Karpas-422 (cell line): ENCODE measurements at regions not wholly inside any gene's neighbourhood (a gene's known extent, or its start where the extent isn't known, plus 50 kb on each side); places are given as distances from the start of the nearest gene placed in this dataset.

ENCODE experiments used
- DNase-seq: peaks from one replicate; pipeline ENCODE4 v3.0.0-alpha.2; 2015
- H2AFZ ChIP-seq: fragments of 200-600 bp; sonication (generic); 2 replicates; pipeline ENCODE4 v1.6.1; 2014; ENCODE audit warnings: antibody characterized with exemption, low read length, mixed read lengths
- H3K27ac ChIP-seq: fragments of 200-600 bp; sonication (generic); 2 replicates; pipeline ENCODE4 v1.5.1; 2014; ENCODE audit warnings: mild to moderate bottlenecking, low read length, moderate library complexity
- H3K27me3 ChIP-seq: fragments of 200-600 bp; sonication (generic); 2 replicates; pipeline ENCODE4 v1.6.1; 2014; ENCODE audit warnings: low read length, mixed read lengths
- H3K36me3 ChIP-seq: fragments of 200-600 bp; sonication (generic); 2 replicates; pipeline ENCODE4 v1.6.1; 2014; ENCODE audit warnings: low read length, mixed read lengths; ENCODE audit not compliant: insufficient read depth
- H3K4me1 ChIP-seq: fragments of 200-600 bp; sonication (generic); 2 replicates; pipeline ENCODE4 v1.6.1; 2014; ENCODE audit warnings: mild to moderate bottlenecking, low read length, mixed read lengths
- H3K4me2 ChIP-seq: fragments of 200-600 bp; sonication (generic); 2 replicates; pipeline ENCODE4 v1.6.1; 2014; ENCODE audit warnings: low read length, low read depth, mild to moderate bottlenecking; ENCODE audit not compliant: poor library complexity, severe bottlenecking
- H3K4me3 ChIP-seq: fragments of 200-600 bp; sonication (generic); 2 replicates; pipeline ENCODE4 v1.5.1; 2014; ENCODE audit warnings: mild to moderate bottlenecking, antibody characterized with exemption, low read length, mixed read lengths
- H3K79me2 ChIP-seq: fragments of 200-600 bp; sonication (generic); 2 replicates; pipeline ENCODE4 v1.6.1; 2014; ENCODE audit warnings: mild to moderate bottlenecking, low read length, mixed read lengths
- H3K9ac ChIP-seq: fragments of 200-600 bp; sonication (generic); 2 replicates; pipeline ENCODE4 v1.6.0; 2014; ENCODE audit warnings: low read length
- H3K9me2 ChIP-seq: fragments of 200-600 bp; sonication (generic), shearing (Covaris generic); replicated peaks from 2 replicates; pipeline ENCODE4 v1.6.0; 2014; ENCODE audit warnings: mild to moderate bottlenecking, low read length, moderate library complexity; ENCODE audit not compliant: insufficient read depth
- H3K9me3 ChIP-seq: fragments of 300-700, 200-600 bp; sonication (generic); 2 replicates; pipeline ENCODE4 v1.6.1; 2014; ENCODE audit warnings: low read length, mixed read lengths
- H4K20me1 ChIP-seq: fragments of 200-600 bp; sonication (generic); 2 replicates; pipeline ENCODE4 v1.6.1; 2014; ENCODE audit warnings: mild to moderate bottlenecking, antibody characterized with exemption, low read length, low read depth; ENCODE audit not compliant: insufficient read depth

DNA sequence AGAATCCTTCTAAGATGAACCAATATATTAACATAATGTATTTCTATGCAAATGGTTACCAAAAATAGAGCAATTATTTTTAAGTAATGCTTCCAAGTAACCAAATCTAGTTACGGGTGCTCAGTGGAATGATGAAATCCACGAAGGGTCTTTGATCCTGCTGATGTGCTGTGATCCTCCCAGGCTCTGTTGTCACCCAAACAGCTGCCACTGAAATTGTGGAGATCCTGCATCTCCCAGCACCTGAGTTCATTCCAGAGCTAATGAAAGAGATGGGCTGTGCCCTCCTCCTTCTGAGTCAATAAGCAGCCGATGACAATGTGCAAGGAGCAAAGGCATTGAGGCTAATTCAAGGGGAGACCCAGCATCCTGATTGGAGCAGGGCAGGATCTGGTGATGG, 362.4 kb upstream of the SOX11 start:
- no peak overlapping the region for H3K4me2 ChIP-seq
- no peak overlapping the region for H2AFZ ChIP-seq
- H3K4me3 ChIP-seq, result no peak overlapping the region
- no peaks in the 10 kb centered on the region for H4K20me1 ChIP-seq
- no peak overlapping the region for H3K9ac ChIP-seq
- H3K27ac ChIP-seq, result no peak overlapping the region
- no peaks in the 10 kb centered on the region for H3K9me3 ChIP-seq
- H3K36me3 ChIP-seq, result no peaks in the 10 kb centered on the region
- DNase-seq, result no peak
- H3K9me2 ChIP-seq, result no peaks in the 10 kb centered on the region
- H3K79me2 ChIP-seq, result no peaks in the 10 kb centered on the region
- no peaks in the 10 kb centered on the region for H3K27me3 ChIP-seq
- H3K4me1 ChIP-seq, result no peaks in the 10 kb centered on the region

DNA sequence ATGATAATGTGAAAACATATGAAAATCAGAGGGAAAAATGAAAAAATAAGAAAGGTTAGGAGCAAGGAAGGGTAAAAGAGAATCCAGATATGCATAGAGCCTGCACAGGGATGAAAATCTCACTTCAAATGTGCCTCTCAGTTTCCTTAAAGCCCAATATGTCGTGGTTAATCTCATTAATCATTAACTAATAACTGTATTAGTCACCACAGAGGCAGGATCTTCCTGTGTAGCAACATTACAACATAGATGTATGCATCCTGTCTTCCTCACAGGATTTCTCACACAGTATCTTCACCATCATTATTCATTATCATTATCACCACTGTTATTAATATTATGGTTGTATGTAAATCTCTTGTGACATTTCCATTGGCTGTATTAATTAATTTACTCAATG, 361.2 kb upstream of the SOX11 start:
- no peak for DNase-seq
- H3K4me1 ChIP-seq, result no peaks in the 10 kb centered on the region
- H2AFZ ChIP-seq, result no peak overlapping the region
- no peaks in the 10 kb centered on the region for H4K20me1 ChIP-seq
- H3K4me3 ChIP-seq, result no peak overlapping the region
- H3K9me3 ChIP-seq, result no peaks in the 10 kb centered on the region
- no peaks in the 10 kb centered on the region for H3K27me3 ChIP-seq
- no peaks in the 10 kb centered on the region for H3K79me2 ChIP-seq
- no peaks in the 10 kb centered on the region for H3K9me2 ChIP-seq
- H3K27ac ChIP-seq, result no peak overlapping the region
- no peaks in the 10 kb centered on the region for H3K36me3 ChIP-seq
- no peak overlapping the region for H3K9ac ChIP-seq
- H3K4me2 ChIP-seq, result no peak overlapping the region

DNA sequence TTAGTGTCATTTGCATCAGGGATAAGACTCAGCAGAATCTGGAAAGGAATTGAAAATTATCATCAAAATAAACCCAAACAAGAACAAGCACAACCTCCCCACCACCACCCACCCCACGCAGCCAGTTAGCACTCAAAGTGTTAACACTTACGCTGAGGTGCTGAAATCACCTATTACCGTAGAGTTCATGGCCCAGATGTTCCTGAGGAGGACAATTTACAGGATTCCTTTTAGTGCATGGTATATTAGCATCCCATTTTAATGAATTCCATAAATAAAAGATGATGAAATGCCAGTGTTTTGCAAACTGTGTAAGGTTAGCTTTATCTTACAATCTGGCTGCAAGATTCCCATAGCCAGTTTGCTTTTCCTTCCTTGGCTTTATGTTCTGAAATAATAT, 359.3 kb upstream of the SOX11 start:
- Histone ChIP-seq H3K4me1 (no peaks in the 10 kb centered on the region), H2AFZ (no peak overlapping the region), H3K9ac (no peak overlapping the region), H3K9me2 (no peaks in the 10 kb centered on the region), H3K36me3 (no peaks in the 10 kb centered on the region), H3K27ac (no peak overlapping the region), H3K4me3 (no peak overlapping the region), H3K9me3 (no peaks in the 10 kb centered on the region), H4K20me1 (no peaks in the 10 kb centered on the region), H3K27me3 (no peaks in the 10 kb centered on the region), H3K79me2 (no peaks in the 10 kb centered on the region), H3K4me2 (no peak overlapping the region)
- DNase-seq, result no peak

DNA sequence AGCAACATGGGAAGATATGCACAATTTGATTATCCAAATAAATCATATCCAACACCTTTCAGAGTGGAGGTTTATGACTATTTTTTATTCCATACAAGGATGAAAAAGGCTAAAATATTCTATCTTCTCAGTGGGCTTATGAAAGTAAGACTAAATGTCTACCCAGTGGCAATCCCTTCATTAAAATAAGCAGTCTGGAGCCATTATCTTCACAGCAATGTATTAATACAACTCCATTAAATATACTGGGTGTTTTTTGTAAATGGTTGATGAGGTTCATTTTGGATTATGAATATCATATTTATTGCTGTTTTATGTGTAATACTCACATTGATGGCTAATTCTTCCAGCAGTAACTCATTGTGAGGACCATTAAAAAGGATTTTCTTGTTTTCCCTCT, 352.7 kb upstream of the SOX11 start:
- H3K36me3 ChIP-seq, result no peaks in the 10 kb centered on the region
- H3K27me3 ChIP-seq, result no peaks in the 10 kb centered on the region
- no peak for DNase-seq
- H3K9me3 ChIP-seq, result no peaks in the 10 kb centered on the region
- no peak overlapping the region for H3K9ac ChIP-seq
- H3K4me2 ChIP-seq, result no peak overlapping the region
- H3K4me1 ChIP-seq, result no peaks in the 10 kb centered on the region
- no peak overlapping the region for H2AFZ ChIP-seq
- no peak overlapping the region for H3K27ac ChIP-seq
- H3K9me2 ChIP-seq, result no peaks in the 10 kb centered on the region
- no peak overlapping the region for H3K4me3 ChIP-seq
- no peaks in the 10 kb centered on the region for H3K79me2 ChIP-seq
- no peaks in the 10 kb centered on the region for H4K20me1 ChIP-seq

DNA sequence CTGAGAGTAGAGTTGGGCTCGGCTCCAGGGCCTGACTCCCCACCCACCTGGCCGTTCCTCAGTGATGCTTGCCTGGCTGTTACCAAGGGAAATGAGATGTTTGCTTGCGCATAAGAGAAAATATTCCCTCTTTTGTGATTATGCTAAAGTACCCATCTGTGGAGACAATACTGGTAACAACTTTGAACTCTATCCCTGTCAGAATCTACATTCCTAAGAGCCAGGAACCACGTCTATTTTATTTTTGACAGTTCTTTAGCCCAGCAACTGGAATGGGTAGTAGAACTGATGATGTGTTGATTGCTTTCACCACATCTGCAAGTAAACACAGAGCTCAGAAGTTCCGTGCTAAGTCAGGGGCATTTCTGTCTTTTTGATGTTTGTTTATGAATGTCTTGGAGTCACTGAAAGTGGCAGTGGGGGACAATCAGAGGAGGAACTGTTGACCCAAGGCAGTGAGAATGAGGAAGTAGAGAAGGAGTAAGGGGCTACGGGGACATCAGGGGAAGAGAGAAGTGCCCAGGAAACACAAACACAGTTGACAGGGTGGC, 348.3 kb upstream of the SOX11 start:
- Histone ChIP-seq H3K79me2 (no peaks in the 10 kb centered on the region), H4K20me1 (no peaks in the 10 kb centered on the region), H3K9ac (no peak overlapping the region), H2AFZ (no peak overlapping the region), H3K27me3 (no peaks in the 10 kb centered on the region), H3K36me3 (no peaks in the 10 kb centered on the region), H3K4me1 (no peaks in the 10 kb centered on the region), H3K9me2 (no peaks in the 10 kb centered on the region), H3K4me3 (no peak overlapping the region), H3K9me3 (no peaks in the 10 kb centered on the region), H3K27ac (no peak overlapping the region), H3K4me2 (no peak overlapping the region)
- DNase-seq, result no peak

DNA sequence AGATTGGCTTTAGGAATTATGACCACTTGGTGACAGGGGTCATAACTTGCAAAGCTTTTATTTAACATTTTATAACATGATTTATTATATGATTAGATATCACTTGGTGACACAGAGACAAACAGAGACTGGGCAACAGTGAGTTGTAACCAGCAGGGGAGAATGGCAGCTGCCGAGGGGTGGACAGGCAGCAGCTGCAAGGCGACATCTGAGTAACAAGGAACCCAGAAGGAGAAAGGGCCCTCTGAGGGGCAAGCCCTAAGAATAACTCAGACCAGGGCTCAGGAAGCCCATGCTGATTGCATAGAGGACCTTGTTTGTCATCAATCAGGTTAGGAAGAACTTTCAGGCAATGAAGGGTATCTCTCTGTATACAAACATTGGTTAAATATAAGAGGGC, 339.9 kb upstream of the SOX11 start:
- Histone ChIP-seq H3K9me3 (no peaks in the 10 kb centered on the region), H3K9me2 (no peaks in the 10 kb centered on the region), H2AFZ (no peak overlapping the region), H3K4me3 (no peak overlapping the region), H3K4me1 (no peaks in the 10 kb centered on the region), H3K9ac (no peak overlapping the region), H3K36me3 (no peaks in the 10 kb centered on the region), H3K27me3 (no peaks in the 10 kb centered on the region), H3K4me2 (no peak overlapping the region), H4K20me1 (no peaks in the 10 kb centered on the region), H3K79me2 (no peaks in the 10 kb centered on the region), H3K27ac (no peak overlapping the region)
- no peak for DNase-seq

DNA sequence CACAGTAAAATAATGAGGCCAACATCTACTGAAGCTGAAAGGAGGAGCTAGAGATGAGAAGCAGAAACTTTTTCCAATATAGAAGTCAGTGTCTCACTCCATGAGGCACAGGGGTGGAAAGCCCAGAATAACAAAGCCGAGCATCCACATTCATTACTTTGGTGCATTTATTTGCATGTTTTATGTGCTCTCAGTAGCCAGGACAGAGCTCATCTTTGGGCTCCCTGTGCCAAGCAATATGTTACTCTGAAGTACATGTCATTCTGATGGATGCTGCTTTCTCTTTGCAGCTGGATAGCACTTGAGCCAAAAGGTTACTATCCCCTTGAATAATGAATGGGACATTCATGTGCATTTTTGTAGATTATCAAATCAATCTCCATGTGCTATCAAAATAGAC, 338.6 kb upstream of the SOX11 start:
- Histone ChIP-seq H3K9me3 (no peaks in the 10 kb centered on the region), H3K27me3 (no peaks in the 10 kb centered on the region), H4K20me1 (no peaks in the 10 kb centered on the region), H3K4me2 (no peak overlapping the region), H2AFZ (no peak overlapping the region), H3K27ac (no peak overlapping the region), H3K4me3 (no peak overlapping the region), H3K79me2 (no peaks in the 10 kb centered on the region), H3K9me2 (no peaks in the 10 kb centered on the region), H3K36me3 (no peaks in the 10 kb centered on the region), H3K4me1 (no peaks in the 10 kb centered on the region), H3K9ac (no peak overlapping the region)
- no peak for DNase-seq

DNA sequence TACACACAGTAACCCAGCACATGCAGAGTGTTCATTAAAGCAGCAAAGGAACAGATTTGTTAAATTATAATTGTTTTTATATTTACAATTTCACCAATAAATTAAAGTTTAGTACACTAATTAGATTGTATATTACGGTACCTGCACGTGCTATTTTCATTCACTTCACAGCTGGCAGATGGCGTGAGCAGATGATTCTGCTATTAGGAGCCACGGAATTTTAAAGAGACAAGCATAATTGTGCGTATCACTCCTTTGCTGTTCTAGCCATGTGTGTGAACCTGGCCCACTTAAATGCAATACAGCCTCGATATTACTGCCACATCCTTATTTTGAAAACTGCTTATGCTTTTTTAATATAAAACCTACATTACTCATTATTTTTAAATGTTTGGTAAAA, 332.8 kb upstream of the SOX11 start:
- H2AFZ ChIP-seq, result no peak overlapping the region
- no peaks in the 10 kb centered on the region for H3K9me3 ChIP-seq
- no peaks in the 10 kb centered on the region for H4K20me1 ChIP-seq
- no peak overlapping the region for H3K9ac ChIP-seq
- H3K79me2 ChIP-seq, result no peaks in the 10 kb centered on the region
- H3K36me3 ChIP-seq, result no peaks in the 10 kb centered on the region
- H3K27me3 ChIP-seq, result no peaks in the 10 kb centered on the region
- H3K9me2 ChIP-seq, result no peaks in the 10 kb centered on the region
- H3K4me3 ChIP-seq, result no peak overlapping the region
- no peaks in the 10 kb centered on the region for H3K4me1 ChIP-seq
- no peak overlapping the region for H3K4me2 ChIP-seq
- peak; percentile 32 for DNase-seq
- H3K27ac ChIP-seq, result no peak overlapping the region

DNA sequence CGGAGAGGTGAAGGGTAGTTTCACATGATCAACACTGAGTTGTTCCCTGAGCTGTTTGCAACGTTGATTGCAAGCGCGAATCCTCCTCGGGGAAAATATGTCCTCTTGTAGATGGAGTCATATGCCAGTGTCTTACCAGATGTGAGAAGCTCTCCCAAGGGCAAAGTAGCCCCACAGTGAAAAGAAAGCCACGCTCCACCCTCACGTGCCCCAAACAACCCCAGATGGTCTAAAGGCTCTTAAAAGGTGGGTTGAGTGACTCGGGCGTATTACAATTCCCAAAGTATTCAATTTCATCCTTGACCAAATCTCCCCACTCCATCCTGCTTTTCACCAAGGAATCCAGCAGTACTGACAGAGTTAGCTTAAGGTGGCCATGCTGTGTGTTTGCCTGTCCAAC, 332.1 kb upstream of the SOX11 start:
- no peaks in the 10 kb centered on the region for H3K4me1 ChIP-seq
- no peaks in the 10 kb centered on the region for H3K9me2 ChIP-seq
- no peak overlapping the region for H3K4me3 ChIP-seq
- no peaks in the 10 kb centered on the region for H4K20me1 ChIP-seq
- peak; percentile 14 for DNase-seq
- H3K27ac ChIP-seq, result no peak overlapping the region
- no peak overlapping the region for H3K4me2 ChIP-seq
- H2AFZ ChIP-seq, result no peak overlapping the region
- no peaks in the 10 kb centered on the region for H3K27me3 ChIP-seq
- H3K36me3 ChIP-seq, result no peaks in the 10 kb centered on the region
- no peaks in the 10 kb centered on the region for H3K9me3 ChIP-seq
- no peak overlapping the region for H3K9ac ChIP-seq
- H3K79me2 ChIP-seq, result no peaks in the 10 kb centered on the region
